Mucosa of gallbladder (tissue), 1 donor: ENCODE measurements at regions not wholly inside any gene's neighbourhood (a gene's known extent, or its start where the extent isn't known, plus 50 kb on each side); places are given as distances from the start of the nearest gene placed in this dataset.
"Not testable (repeated sequence)": the region's sequence is repeated elsewhere in the genome, so short reads cannot be mapped to it uniquely, and the experiment has no call there.

Source experiments
- DNase-seq: peaks from one replicate; pipeline ENCODE4 v3.0.0-alpha.2; 2020; ENCODE audit warnings: low spot score
- donor health status: DM: no; HTN: no; CAD: no.

GRCh38 chr3:135558150-135558783 lies 407.3 kb upstream of the PPP2R3A start:
- no peak for DNase-seq

- DNase-seq = no peak
Observed at GRCh38 chr3:135558906-135559305, 406.6 kb upstream of the PPP2R3A start.

- DNase-seq = no peak
Observed at GRCh38 chr3:135559802-135560201, 405.7 kb upstream of the PPP2R3A start.

- DNase-seq = no peak
Observed at GRCh38 chr3:135560847-135561246, 404.7 kb upstream of the PPP2R3A start.

GRCh38 chr3:135564696-135565095 lies 400.8 kb upstream of the PPP2R3A start:
- DNase-seq = no peak

- DNase-seq = no peak
Observed at GRCh38 chr3:135565546-135565945, 400.0 kb upstream of the PPP2R3A start.

GRCh38 chr3:135567223-135567622 lies 398.3 kb upstream of the PPP2R3A start:
- DNase-seq = no peak

- DNase-seq = no peak
Observed at GRCh38 chr3:135576751-135577150, 388.8 kb upstream of the PPP2R3A start.

- DNase-seq = no peak
Observed at GRCh38 chr3:135581806-135582205, 383.7 kb upstream of the PPP2R3A start.

- no peak for DNase-seq
Observed at GRCh38 chr3:135582800-135583199, 382.7 kb upstream of the PPP2R3A start.

- no peak for DNase-seq
Observed at GRCh38 chr3:135596563-135596962, 369.0 kb upstream of the PPP2R3A start.

- DNase-seq = no peak
Observed at GRCh38 chr3:135597855-135598254, 367.7 kb upstream of the PPP2R3A start.

- no peak for DNase-seq
Observed at GRCh38 chr3:135598597-135598996, 366.9 kb upstream of the PPP2R3A start.

- DNase-seq = not testable (repeated sequence)
Observed at GRCh38 chr3:135604512-135604911, 361.0 kb upstream of the PPP2R3A start.

GRCh38 chr3:135618123-135618522 lies 347.4 kb upstream of the PPP2R3A start:
- DNase-seq = no peak

GRCh38 chr3:135621184-135621920 lies 344.2 kb upstream of the PPP2R3A start:
- DNase-seq = no peak

GRCh38 chr3:135622215-135622614 lies 343.3 kb upstream of the PPP2R3A start:
- DNase-seq = no peak

GRCh38 chr3:135622656-135623055 lies 342.9 kb upstream of the PPP2R3A start:
- DNase-seq = no peak

- peak; percentile 38 for DNase-seq
Observed at GRCh38 chr3:135623558-135623957, 342.0 kb upstream of the PPP2R3A start.

- no peak for DNase-seq
Observed at GRCh38 chr3:135627057-135627456, 338.5 kb upstream of the PPP2R3A start.

GRCh38 chr3:135629701-135630408 lies 335.7 kb upstream of the PPP2R3A start:
- no peak for DNase-seq

- no peak for DNase-seq
Observed at GRCh38 chr3:135632556-135633065, 332.9 kb upstream of the PPP2R3A start.

- DNase-seq = no peak
Observed at GRCh38 chr3:135633078-135633477, 332.4 kb upstream of the PPP2R3A start.
